Stimulated activated CD8-positive, alpha-beta memory T cell treated with anti-CD3 and anti-CD28 coated beads, Interleukin-2, amount 100 ng/mL, for 48 hours (primary cell): ENCODE measurements at regions not wholly inside any gene's neighbourhood (a gene's known extent, or its start where the extent isn't known, plus 50 kb on each side); places are given as distances from the start of the nearest gene placed in this dataset.
"Not testable (repeated sequence)": the region's sequence is repeated elsewhere in the genome, so short reads cannot be mapped to it uniquely, and the experiment has no call there.

ENCODE experiments used
- DNase-seq, 2 donors: peaks; one replicate each; pipeline ENCODE4 v3.0.0-alpha.2; 2020; ENCODE audit warnings: low read depth in 2 of 2

GRCh38 chr13:111584870-111585269, 264.4 kb downstream of the TEX29 start:
- DNase-seq, result no peak

GRCh38 chr13:111586291-111586690, 265.8 kb downstream of the TEX29 start:
- DNase-seq, result no peak

- no peak for DNase-seq
Measured at GRCh38 chr13:111587249-111587648, 266.8 kb downstream of the TEX29 start.

- no peak for DNase-seq
Measured at GRCh38 chr13:111589321-111589720, 268.9 kb downstream of the TEX29 start.

- no peak for DNase-seq
Measured at GRCh38 chr13:111589992-111590391, 269.6 kb downstream of the TEX29 start.

GRCh38 chr13:111590796-111591195, 270.4 kb downstream of the TEX29 start:
- no peak for DNase-seq

GRCh38 chr13:111593490-111593889, 273.0 kb downstream of the TEX29 start:
- not testable (repeated sequence) for DNase-seq

- DNase-seq, result no peak
Measured at GRCh38 chr13:111594606-111595005, 274.2 kb downstream of the TEX29 start.

- no peak for DNase-seq
Measured at GRCh38 chr13:111595276-111595675, 274.8 kb downstream of the TEX29 start.

GRCh38 chr13:111595791-111596190, 275.3 kb downstream of the TEX29 start:
- DNase-seq, result no peak

- no peak for DNase-seq
Measured at GRCh38 chr13:111597191-111597611, 276.8 kb downstream of the TEX29 start.

GRCh38 chr13:111597618-111598017, 277.2 kb downstream of the TEX29 start:
- DNase-seq, result no peak

GRCh38 chr13:111598747-111599146, 278.3 kb downstream of the TEX29 start:
- no peak for DNase-seq

- DNase-seq, result no peak
Measured at GRCh38 chr13:111599791-111600190, 279.3 kb downstream of the TEX29 start.

GRCh38 chr13:111602874-111603273, 282.4 kb downstream of the TEX29 start:
- DNase-seq, result no peak

GRCh38 chr13:111604097-111604496, 283.7 kb downstream of the TEX29 start:
- DNase-seq, result no peak

GRCh38 chr13:111608556-111608955, 288.1 kb downstream of the TEX29 start:
- no peak for DNase-seq

GRCh38 chr13:111609631-111610030, 289.2 kb downstream of the TEX29 start:
- DNase-seq, result no peak

GRCh38 chr13:111610081-111610480, 289.6 kb downstream of the TEX29 start:
- DNase-seq, result no peak

- no peak for DNase-seq
Measured at GRCh38 chr13:111610879-111611278, 290.4 kb downstream of the TEX29 start.

- DNase-seq, result no peak
Measured at GRCh38 chr13:111611651-111612050, 291.2 kb downstream of the TEX29 start.

GRCh38 chr13:111612886-111613285, 292.4 kb downstream of the TEX29 start:
- no peak for DNase-seq

- no peak for DNase-seq
Measured at GRCh38 chr13:111614009-111614408, 293.6 kb downstream of the TEX29 start.

- DNase-seq, result no peak
Measured at GRCh38 chr13:111614613-111615012, 294.2 kb downstream of the TEX29 start.

GRCh38 chr13:111616203-111616602, 295.8 kb downstream of the TEX29 start:
- DNase-seq, result no peak
